Gastrocnemius medialis (tissue), 4 donors: ENCODE measurements at regions not wholly inside any gene's neighbourhood (a gene's known extent, or its start where the extent isn't known, plus 50 kb on each side); places are given as distances from the start of the nearest gene placed in this dataset.
A peak's percentile ranks its signal among the peaks of the same experiment; 100 is the strongest.

Source experiments
- ATAC-seq, 2 donors: fragments of 150-250 bp; one replicate each; pipeline ENCODE4 v1.9.1; 2016
- DNase-seq, 2 donors: peaks; one replicate each; pipeline ENCODE4 v3.0.0-alpha.2; 2019
- H3K27ac ChIP-seq, 4 donors: fragments of 200-600 bp; sonication (generic); 1 replicate in 1 of 4; 2 replicates in 3 of 4; pipeline ENCODE4 v1.5.1; 2016 to 2018; ENCODE audit warnings: mild to moderate bottlenecking in 2 of 4, moderate library complexity in 1 of 4
- H3K27me3 ChIP-seq, 3 donors: fragments of 200-600 bp; sonication (generic) in 2 of 3; 1 replicate in 1 of 3; 2 replicates in 2 of 3; pipeline versions ENCODE4 v1.5.1 to v1.6.0; 2016 to 2019; ENCODE audit warnings: mild to moderate bottlenecking in 1 of 3, moderate library complexity in 1 of 3
- H3K36me3 ChIP-seq, 2 donors: fragments of 200-600 bp; sonication (generic) in 1 of 2; one replicate each; pipeline ENCODE4 v1.5.1; 2017 to 2018
- H3K4me1 ChIP-seq, 2 donors: fragments of 200-600 bp; sonication (generic) in 1 of 2; one replicate each; pipeline ENCODE4 v1.5.1; 2016 to 2017; ENCODE audit warnings: mild to moderate bottlenecking in 2 of 2
- H3K4me3 ChIP-seq, 4 donors: fragments of 200-600 bp; sonication (generic) in 3 of 4; 1 replicate in 1 of 4; 2 replicates in 3 of 4; pipeline ENCODE4 v1.5.1; 2016 to 2019; ENCODE audit warnings: mild to moderate bottlenecking in 2 of 4
- H3K9me3 ChIP-seq, 3 donors: fragments of 200-600 bp; sonication (generic) in 2 of 3; 1 replicate in 1 of 3; 2 replicates in 2 of 3; pipeline ENCODE4 v1.5.1; 2016 to 2019
- CTCF ChIP-seq, 5 experiments: fragments of 450-650 bp in 3 of 5; fragments of 200-600 bp in 2 of 5; sonication (generic) in 2 of 5; IDR thresholded peaks in 4 of 5; conservative IDR thresholded peaks in 1 of 5; 1 replicate in 4 of 5; 2 replicates in 1 of 5; pipeline ENCODE4 v1.5.1; 2016 to 2019; ENCODE audit warnings: antibody characterized with exemption in 5 of 5, mild to moderate bottlenecking in 3 of 5, moderate library complexity in 3 of 5
- POLR2A ChIP-seq, 2 donors: fragments of 450-650 bp; IDR thresholded peaks; one replicate each; pipeline ENCODE4 v1.6.1; 2017; ENCODE audit warnings: antibody characterized with exemption in 2 of 2, mild to moderate bottlenecking in 2 of 2, moderate library complexity in 2 of 2
- in situ Hi-C, 4 donors: fragments of 200-750 bp; cut with MboI; loops; one replicate each; pipeline versions ENCODE4 v1.15.0 to v1.8.0; 2017; ENCODE audit warnings: low sequenced_read_pairs in 4 of 4
- intact Hi-C: fragments of 100-400 bp; cut with DNase I; formaldehyde crosslinking; loops from one replicate; pipeline ENCODE4 v1.15.1; 2023; ENCODE audit warnings: low total_unique reads

- in situ Hi-C loops = no loop called here
- peak; percentile 29 to 75 for DNase-seq
- peaks cover 0 to 2% of the 10 kb centered on the region in 2 donors for H3K4me1 ChIP-seq
- no peak for TF ChIP-seq CTCF (IDR thresholded peaks at IDR 0.05 in 4 of 5, conservative IDR thresholded peaks at IDR 0.05 in 1 of 5)
- peak; percentile 74 to 83 for ATAC-seq
- no peaks in the 10 kb centered on the region for H3K27me3 ChIP-seq
- no peaks in the 10 kb centered on the region for H3K9me3 ChIP-seq
- peak overlapping the region in 3 of 4 donors; percentile 6 to 49 (median 40) for H3K27ac ChIP-seq
- no peak overlapping the region for H3K4me3 ChIP-seq
- intact Hi-C loops = no loop called here
- no peaks in the 10 kb centered on the region for H3K36me3 ChIP-seq
These were observed 181.0 kb downstream of the GIPC2 start for GRCh38 chr1:78226784-78227183.

- Histone ChIP-seq H3K4me1 (peaks cover 0 to 2% of the 10 kb centered on the region in 2 donors), H3K36me3 (no peaks in the 10 kb centered on the region), H3K4me3 (no peak overlapping the region), H3K27me3 (no peaks in the 10 kb centered on the region), H3K9me3 (no peaks in the 10 kb centered on the region), H3K27ac (no peak overlapping the region)
- intact Hi-C loops (no loop called here), in situ Hi-C loops (no loop called here)
- no peak for ATAC-seq
- no peak for DNase-seq
- no peak for TF ChIP-seq POLR2A (IDR thresholded peaks at IDR 0.05)
- TF ChIP-seq CTCF (IDR thresholded peaks at IDR 0.05 in 4 of 5, conservative IDR thresholded peaks at IDR 0.05 in 1 of 5) = no peak
These were observed 182.2 kb downstream of the GIPC2 start for GRCh38 chr1:78227705-78228635.

- Histone ChIP-seq H3K27me3 (no peaks in the 10 kb centered on the region), H3K4me1 (peaks cover 0 to 2% of the 10 kb centered on the region in 2 donors), H3K9me3 (no peaks in the 10 kb centered on the region), H3K4me3 (no peak overlapping the region), H3K27ac (peak overlapping the region in 2 of 4 donors; percentile 7 to 40), H3K36me3 (no peaks in the 10 kb centered on the region)
- intact Hi-C loops = loop anchor here (1.0 kb wide), 1 partner anchor 26 kb away; no protein-coding TSS in a partner anchor
- DNase-seq (peak; percentile 20 to 30), ATAC-seq (peak; percentile 80 to 88)
- in situ Hi-C loops = no loop called here
- TF ChIP-seq CTCF (IDR thresholded peaks at IDR 0.05 in 4 of 5, conservative IDR thresholded peaks at IDR 0.05 in 1 of 5) (no peak), POLR2A (IDR thresholded peaks at IDR 0.05) (no peak)
These were observed 183.6 kb downstream of the GIPC2 start for GRCh38 chr1:78229344-78229743.

- H3K27me3 ChIP-seq = no peaks in the 10 kb centered on the region
- H3K4me1 ChIP-seq = peaks cover 0 to 2% of the 10 kb centered on the region in 2 donors
- DNase-seq (no peak), ATAC-seq (no peak)
- no peak overlapping the region for H3K4me3 ChIP-seq
- in situ Hi-C loops = no loop called here
- H3K9me3 ChIP-seq = no peaks in the 10 kb centered on the region
- intact Hi-C loops = no loop called here
- no peak overlapping the region for H3K27ac ChIP-seq
- H3K36me3 ChIP-seq = no peaks in the 10 kb centered on the region
- TF ChIP-seq POLR2A (IDR thresholded peaks at IDR 0.05) = no peak
- TF ChIP-seq CTCF (IDR thresholded peaks at IDR 0.05 in 4 of 5, conservative IDR thresholded peaks at IDR 0.05 in 1 of 5) = no peak
These were observed 185.7 kb downstream of the GIPC2 start for GRCh38 chr1:78231477-78231876.
